ENCODE measurements at regions not wholly inside any gene's neighbourhood (a gene's known extent, or its start where the extent isn't known, plus 50 kb on each side); places are given as distances from the start of the nearest gene placed in this dataset.

DNA sequence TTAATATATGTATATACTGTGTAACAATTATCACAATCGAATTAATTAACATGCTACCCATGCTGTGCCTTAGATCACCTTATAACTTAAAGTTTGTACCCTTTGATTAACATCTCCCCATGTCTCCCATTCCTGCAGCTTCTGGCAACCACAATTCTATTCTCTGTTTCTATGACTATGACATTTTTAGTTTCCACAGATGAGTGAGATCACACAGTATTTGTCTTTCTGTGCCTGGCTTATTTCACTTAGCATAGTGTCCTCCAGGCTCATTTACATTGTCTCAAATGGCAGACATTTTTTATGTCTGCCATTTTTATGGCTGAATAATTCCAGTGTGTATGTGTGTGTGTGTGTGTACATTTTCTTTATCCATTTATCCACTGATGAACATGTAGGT, 146.1 kb upstream of the SLC28A3 start:
- TF ChIP-seq GATA2 (IDR thresholded peaks at IDR 0.05; ENCODE audit: low read depth, low read length), result no peak
- no peak for TF ChIP-seq GATA3 (IDR thresholded peaks at IDR 0.05; ENCODE audit: low read depth, low read length)
